ENCODE measurements at regions not wholly inside any gene's neighbourhood (a gene's known extent, or its start where the extent isn't known, plus 50 kb on each side); places are given as distances from the start of the nearest gene placed in this dataset.

GRCh38 chr7:25906760-25907159, 245.2 kb upstream of the NFE2L3 start:
- TF ChIP-seq YY1 (IDR thresholded peaks at IDR 0.05; ENCODE audit: insufficient read depth, insufficient read length) (no peak), ZNF274 (IDR thresholded peaks at IDR 0.05; ENCODE audit: low read depth, low read length) (no peak), SUZ12 (IDR thresholded peaks at IDR 0.05; ENCODE audit: extremely low read depth, insufficient read depth, insufficient read length) (no peak)

Measured in NT2/D1 (cell line).